Astrocyte of the cerebellum (primary cell): ENCODE measurements at regions not wholly inside any gene's neighbourhood (a gene's known extent, or its start where the extent isn't known, plus 50 kb on each side); places are given as distances from the start of the nearest gene placed in this dataset.
"Not testable (repeated sequence)": the region's sequence is repeated elsewhere in the genome, so short reads cannot be mapped to it uniquely, and the experiment has no call there.

Experiments
- DNase-seq: peaks from one replicate; pipeline ENCODE4 v3.0.0-alpha.2; 2011; ENCODE audit warnings: low read depth
- H3K4me3 ChIP-seq: 2 replicates; pipeline ENCODE4 v1.5.1; 2011; ENCODE audit warnings: mild to moderate bottlenecking, low read depth, low read length, moderate library complexity
- in situ Hi-C: cut with HindIII; loops from 2 replicates; pipeline ENCODE4 v1.10.0; 2017; ENCODE audit warnings: low sequenced_read_pairs
- TF ChIP-seq, protein P1 (sequence below): IDR thresholded peaks from 2 replicates; pipeline ENCODE4 v1.5.1; 2012; ENCODE audit warnings: low read length, low read depth, moderate library complexity, mild to moderate bottlenecking; ENCODE audit errors: missing control alignments

DNA sequence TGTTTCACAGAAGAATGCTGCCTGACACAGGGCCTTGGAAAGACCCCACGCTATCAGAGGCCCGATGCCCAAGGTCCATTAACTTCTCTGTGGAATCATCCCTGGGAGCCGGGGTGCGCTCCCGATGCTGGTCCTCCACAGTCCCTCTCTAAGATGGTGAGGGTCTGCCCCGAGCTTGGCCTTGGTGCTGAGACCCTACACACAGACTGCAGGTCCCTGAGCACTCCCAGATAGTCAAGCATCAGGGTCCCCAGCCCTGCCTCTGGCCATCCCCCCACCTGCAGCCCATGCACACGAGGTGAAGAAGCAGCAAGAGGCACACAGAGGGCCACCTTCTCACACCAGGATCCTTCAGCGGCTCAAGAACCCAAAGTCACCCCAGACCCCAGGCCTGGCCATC is 263.3 kb downstream of the MYCN start:
- DNase-seq, result no peak
- TF ChIP-seq, protein P1, sequence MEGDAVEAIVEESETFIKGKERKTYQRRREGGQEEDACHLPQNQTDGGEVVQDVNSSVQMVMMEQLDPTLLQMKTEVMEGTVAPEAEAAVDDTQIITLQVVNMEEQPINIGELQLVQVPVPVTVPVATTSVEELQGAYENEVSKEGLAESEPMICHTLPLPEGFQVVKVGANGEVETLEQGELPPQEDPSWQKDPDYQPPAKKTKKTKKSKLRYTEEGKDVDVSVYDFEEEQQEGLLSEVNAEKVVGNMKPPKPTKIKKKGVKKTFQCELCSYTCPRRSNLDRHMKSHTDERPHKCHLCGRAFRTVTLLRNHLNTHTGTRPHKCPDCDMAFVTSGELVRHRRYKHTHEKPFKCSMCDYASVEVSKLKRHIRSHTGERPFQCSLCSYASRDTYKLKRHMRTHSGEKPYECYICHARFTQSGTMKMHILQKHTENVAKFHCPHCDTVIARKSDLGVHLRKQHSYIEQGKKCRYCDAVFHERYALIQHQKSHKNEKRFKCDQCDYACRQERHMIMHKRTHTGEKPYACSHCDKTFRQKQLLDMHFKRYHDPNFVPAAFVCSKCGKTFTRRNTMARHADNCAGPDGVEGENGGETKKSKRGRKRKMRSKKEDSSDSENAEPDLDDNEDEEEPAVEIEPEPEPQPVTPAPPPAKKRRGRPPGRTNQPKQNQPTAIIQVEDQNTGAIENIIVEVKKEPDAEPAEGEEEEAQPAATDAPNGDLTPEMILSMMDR, result no peak
- in situ Hi-C loops, result no loop called here
- no peak overlapping the region for H3K4me3 ChIP-seq

DNA sequence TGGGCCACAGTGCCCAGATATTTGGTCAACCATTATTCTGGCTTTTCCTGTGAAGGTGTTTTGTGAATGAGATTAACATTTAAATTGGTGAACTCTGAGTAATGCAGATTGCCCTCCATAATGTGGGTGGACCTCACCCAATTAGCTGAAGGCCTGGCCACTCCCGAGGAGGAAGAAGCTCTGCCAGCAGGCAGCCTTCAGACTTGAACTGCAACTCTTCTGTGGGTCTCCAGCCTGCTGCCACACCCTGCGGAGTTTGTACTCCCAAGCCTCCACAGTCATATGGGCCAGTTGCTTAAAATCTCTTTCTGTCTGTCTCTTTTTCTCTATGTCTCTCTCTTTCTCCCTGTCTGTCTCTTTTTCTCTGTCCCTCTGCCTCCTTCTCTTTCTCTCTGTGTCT is 262.7 kb downstream of the MYCN start:
- DNase-seq, result no peak
- TF ChIP-seq, protein P1, result no peak
- in situ Hi-C loops, result no loop called here
- H3K4me3 ChIP-seq, result no peak overlapping the region

DNA sequence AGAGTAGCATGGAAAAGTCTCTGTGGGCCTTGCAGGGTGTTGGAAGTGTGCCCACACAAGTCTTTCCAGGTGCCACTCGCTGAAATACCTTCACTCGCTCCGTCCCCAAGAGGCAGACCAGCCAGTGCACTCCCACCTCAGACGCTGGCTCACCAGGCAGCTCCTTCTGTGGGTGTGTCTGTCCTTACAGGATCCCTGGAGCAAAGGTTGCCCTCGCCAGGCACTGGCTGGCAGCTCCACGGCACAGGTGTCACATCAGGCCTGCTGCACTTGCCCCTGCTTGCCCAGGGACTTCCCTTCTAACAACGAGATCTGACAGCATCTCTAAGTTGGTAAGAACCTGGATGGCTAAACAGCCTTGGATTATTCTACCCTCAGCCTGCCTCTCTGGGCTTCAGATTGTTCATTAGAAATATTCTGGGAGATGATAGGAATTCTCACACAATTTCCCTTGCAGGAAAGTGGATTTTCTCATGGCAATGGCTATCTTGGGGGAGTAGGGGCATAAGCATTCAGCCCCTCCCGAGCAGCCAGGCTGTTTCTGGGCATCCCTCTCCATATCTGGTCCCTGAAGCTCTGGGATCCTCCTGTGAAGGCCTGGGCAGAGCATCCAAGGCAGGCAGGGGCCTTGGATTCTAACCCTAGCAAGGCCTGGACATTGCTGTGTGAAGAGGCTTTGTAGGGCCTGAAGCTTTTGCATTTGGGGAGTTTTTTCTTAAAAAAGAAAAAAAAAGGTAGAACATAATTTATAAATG is 262.1 kb downstream of the MYCN start:
- in situ Hi-C loops, result no loop called here
- no peak overlapping the region for H3K4me3 ChIP-seq
- TF ChIP-seq, protein P1, result no peak
- no peak for DNase-seq

DNA sequence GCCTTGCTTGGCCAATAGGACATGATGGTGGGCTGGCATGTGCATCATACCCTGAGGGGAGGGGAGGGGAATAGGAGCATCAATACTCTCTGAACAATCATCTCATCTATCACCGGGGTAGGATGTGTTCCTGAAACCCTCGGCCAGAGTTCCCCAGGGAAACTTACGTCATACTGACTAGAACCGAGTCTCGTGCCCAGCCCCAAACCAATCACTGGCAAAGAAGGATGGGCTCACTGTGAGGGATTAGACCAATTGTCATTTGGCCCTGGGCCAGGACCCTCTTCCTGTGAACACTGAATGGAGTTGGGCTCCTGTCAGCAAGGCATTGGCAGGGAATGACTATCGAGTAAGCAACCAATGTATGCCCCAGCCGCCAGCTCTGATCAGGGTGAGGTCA is 261.5 kb downstream of the MYCN start:
- in situ Hi-C loops, result no loop called here
- TF ChIP-seq, protein P1, result no peak
- no peak overlapping the region for H3K4me3 ChIP-seq
- no peak for DNase-seq

DNA sequence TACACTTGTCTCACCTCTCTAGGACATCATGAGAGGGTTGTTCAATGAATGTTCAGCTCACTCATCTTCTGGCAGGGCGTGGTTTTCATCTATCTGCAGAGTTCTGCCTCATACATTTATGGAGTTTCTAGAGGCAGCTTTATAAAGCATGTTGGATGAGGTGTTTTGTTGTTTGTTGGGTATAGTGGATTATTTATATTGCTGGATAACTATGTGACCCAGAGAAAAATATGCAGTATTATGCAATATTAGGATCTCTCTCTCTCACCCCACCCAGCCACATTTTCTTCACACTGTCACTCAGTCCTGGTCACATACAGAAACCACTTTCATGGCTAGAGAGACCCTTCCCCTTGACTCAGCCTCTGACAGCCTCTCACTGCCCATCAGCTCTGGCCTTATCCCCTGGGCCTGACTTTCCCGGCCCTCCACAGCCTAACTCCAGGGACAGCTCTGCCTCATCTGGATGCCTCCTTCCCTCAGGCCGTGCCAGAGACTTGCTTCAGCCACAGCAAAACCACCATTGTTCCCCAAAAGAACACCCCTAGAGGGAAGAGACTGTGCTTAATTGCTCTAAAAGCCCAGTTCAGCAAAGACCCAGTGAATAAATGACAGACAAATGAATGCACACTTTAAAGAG is 260.3 kb downstream of the MYCN start:
- in situ Hi-C loops, result no loop called here
- TF ChIP-seq, protein P1, result no peak
- H3K4me3 ChIP-seq, result no peak overlapping the region
- no peak for DNase-seq

DNA sequence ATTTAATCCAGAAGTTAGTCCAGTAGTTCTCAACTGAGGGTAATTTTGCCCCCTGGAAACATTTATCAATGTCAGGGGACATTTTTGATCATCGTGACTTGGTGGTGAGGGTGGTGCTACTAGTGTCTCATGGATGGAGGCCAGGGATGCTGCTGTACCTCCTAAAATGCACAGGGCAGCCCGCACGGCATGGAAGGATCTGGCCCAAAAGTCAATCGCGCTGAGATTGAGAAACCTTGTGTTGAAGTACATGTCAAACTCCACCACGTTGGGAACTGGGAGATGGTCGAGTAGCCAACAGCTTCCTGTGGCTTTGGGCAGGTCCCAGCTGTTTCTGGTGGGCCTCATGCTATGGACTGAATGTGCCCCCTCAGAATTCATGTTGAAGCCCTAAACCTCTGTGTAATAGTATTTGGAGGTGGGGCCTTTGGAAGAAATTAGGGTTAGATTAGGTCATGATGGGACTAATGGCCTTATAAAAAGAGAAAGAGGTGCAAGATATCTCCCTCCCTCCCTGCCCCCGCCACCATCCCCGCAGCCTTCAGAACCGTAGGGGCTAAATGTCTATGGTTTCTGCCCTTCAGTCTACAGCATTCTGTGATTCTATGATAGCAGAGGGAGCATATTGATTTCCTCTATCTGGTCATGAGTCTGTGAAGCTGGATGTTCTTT is 259.7 kb downstream of the MYCN start:
- in situ Hi-C loops, result no loop called here
- TF ChIP-seq, protein P1, result no peak
- H3K4me3 ChIP-seq, result no peak overlapping the region
- DNase-seq, result no peak

DNA sequence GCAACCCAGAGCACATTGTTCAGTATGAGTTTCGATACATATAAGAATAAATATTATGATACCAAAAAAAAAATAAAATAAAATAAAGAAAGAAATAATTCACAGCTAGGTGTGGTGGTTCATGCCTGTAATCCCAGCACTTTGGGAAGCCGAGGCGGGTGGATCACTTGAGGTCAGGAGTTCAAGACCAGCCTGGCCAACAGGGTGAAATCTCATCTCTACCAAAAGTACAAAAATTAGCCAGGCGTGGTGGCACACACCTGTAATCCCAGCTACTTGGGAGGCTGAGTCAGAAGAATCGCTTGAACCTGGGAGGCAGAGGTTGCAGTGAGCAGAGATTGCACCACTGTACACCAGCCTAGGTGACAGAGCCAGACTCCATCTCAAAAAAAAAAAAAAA is 258.9 kb downstream of the MYCN start:
- H3K4me3 ChIP-seq, in situ Hi-C loops, DNase-seq: not testable (repeated sequence)
